ENCODE measurements at regions not wholly inside any gene's neighbourhood (a gene's known extent, or its start where the extent isn't known, plus 50 kb on each side); places are given as distances from the start of the nearest gene placed in this dataset.

DNA sequence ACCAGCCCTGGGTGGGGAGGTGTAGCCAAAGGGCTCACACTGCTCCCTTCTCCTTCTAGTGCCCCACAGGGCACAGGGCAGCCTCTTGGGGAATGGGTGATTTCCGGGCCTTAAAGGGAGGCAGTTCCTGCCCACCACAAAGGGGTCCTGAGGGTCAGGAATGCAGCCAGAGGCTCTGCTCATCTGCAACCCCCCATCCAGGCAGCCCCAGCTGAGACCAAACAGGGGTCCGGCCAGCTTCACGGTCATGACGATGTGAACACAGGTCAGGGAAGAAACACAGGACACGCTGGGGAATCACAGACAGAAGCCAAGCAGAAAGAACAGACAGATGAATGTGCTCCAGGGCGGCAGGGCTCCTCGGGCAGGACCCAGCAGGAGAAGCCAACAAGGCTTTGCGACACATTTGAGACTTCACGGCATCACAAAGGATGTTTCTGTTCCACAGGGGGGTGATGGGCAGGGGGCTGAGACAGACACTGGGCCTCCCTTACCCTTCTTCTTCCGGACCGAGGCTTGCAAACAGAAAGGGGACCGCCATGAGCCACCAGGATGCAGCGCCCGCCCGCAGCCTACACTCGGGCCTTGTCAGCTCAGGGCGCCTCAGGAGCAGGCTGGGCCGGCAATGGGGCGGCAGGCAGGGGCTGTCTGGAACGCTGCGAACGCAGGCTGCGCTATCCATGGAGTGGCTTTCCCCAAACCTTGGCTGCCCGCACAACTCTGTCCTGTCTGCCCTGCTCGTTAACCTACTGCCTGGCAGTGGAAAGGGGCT lies 101.9 kb downstream of the CTTN start:
- H3K4me1 ChIP-seq (ENCODE audit: control insufficient read depth in 1 of 2, insufficient read depth in 2 of 2, low read depth in 1 of 2, low read length in 1 of 2), result peaks cover 0 to 33% of the 10 kb centered on the region in 2 experiments; a peak in 1 of 4 replicates
- H3K36me3 ChIP-seq (replicated peaks in 1 of 2; ENCODE audit: control insufficient read depth in 1 of 2, insufficient read depth in 2 of 2, low read length in 1 of 2), result no peaks in the 10 kb centered on the region
- H2AFZ ChIP-seq (ENCODE audit: low read depth), result no peak overlapping the region
- WGBS (ENCODE audit: low lambda C conversion rate), result 66% methylated on average over 6 of the region's 25 CpGs
- DNase-seq, result no peak
- no peaks in the 10 kb centered on the region for H3K79me2 ChIP-seq (ENCODE audit: insufficient read depth)
- H3F3A ChIP-seq (replicated peaks; ENCODE audit: insufficient read depth), result no peaks in the 10 kb centered on the region
- CTCF ChIA-PET, result interaction anchor here (0.9 kb wide), 1 partner anchor 11 kb away, joined by 3 read pairs; no protein-coding TSS in a partner anchor
- H3K4me3 ChIP-seq (ENCODE audit: low read depth in 2 of 2, low read length in 1 of 2), result no peak overlapping the region
- POLR2A ChIA-PET, result no interaction called here
- no peaks in the 10 kb centered on the region for H3K9me2 ChIP-seq
- H4K20me1 ChIP-seq (ENCODE audit: insufficient read depth), result no peaks in the 10 kb centered on the region
- no peak overlapping the region; a peak in 1 of 4 replicates for H3K27ac ChIP-seq (ENCODE audit: low read depth in 2 of 2, low read length in 1 of 2)
- H3K9me3 ChIP-seq, result no peaks in the 10 kb centered on the region
- H3K27me3 ChIP-seq (ENCODE audit: insufficient read depth), result no peaks in the 10 kb centered on the region
- H3K4me2 ChIP-seq, result no peak overlapping the region
- H3K9ac ChIP-seq, result no peak overlapping the region
- TF ChIP-seq EP300 (IDR thresholded peaks at IDR 0.05; ENCODE audit: borderline replicate concordance in 1 of 2, low read depth in 1 of 2, low read length in 1 of 2), result no peak
- TF ChIP-seq FOXM1 (IDR thresholded peaks at IDR 0.05; ENCODE audit: low read depth), result no peak
- no peak for TF ChIP-seq PBX3 (IDR thresholded peaks at IDR 0.05)
- TF ChIP-seq, protein P1, sequence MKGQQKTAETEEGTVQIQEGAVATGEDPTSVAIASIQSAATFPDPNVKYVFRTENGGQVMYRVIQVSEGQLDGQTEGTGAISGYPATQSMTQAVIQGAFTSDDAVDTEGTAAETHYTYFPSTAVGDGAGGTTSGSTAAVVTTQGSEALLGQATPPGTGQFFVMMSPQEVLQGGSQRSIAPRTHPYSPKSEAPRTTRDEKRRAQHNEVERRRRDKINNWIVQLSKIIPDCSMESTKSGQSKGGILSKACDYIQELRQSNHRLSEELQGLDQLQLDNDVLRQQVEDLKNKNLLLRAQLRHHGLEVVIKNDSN (IDR thresholded peaks at IDR 0.05; ENCODE audit: borderline replicate concordance, low read depth), result no peak
- TF ChIP-seq RXRA (IDR thresholded peaks at IDR 0.05; ENCODE audit: borderline replicate concordance, low read depth), result no peak
- TF ChIP-seq YY1 (IDR thresholded peaks at IDR 0.05; ENCODE audit: low read depth), result no peak
- TF ChIP-seq TAF1 (IDR thresholded peaks at IDR 0.05; ENCODE audit: borderline replicate concordance, low read depth, low read length), result no peak
- TF ChIP-seq, protein P2, sequence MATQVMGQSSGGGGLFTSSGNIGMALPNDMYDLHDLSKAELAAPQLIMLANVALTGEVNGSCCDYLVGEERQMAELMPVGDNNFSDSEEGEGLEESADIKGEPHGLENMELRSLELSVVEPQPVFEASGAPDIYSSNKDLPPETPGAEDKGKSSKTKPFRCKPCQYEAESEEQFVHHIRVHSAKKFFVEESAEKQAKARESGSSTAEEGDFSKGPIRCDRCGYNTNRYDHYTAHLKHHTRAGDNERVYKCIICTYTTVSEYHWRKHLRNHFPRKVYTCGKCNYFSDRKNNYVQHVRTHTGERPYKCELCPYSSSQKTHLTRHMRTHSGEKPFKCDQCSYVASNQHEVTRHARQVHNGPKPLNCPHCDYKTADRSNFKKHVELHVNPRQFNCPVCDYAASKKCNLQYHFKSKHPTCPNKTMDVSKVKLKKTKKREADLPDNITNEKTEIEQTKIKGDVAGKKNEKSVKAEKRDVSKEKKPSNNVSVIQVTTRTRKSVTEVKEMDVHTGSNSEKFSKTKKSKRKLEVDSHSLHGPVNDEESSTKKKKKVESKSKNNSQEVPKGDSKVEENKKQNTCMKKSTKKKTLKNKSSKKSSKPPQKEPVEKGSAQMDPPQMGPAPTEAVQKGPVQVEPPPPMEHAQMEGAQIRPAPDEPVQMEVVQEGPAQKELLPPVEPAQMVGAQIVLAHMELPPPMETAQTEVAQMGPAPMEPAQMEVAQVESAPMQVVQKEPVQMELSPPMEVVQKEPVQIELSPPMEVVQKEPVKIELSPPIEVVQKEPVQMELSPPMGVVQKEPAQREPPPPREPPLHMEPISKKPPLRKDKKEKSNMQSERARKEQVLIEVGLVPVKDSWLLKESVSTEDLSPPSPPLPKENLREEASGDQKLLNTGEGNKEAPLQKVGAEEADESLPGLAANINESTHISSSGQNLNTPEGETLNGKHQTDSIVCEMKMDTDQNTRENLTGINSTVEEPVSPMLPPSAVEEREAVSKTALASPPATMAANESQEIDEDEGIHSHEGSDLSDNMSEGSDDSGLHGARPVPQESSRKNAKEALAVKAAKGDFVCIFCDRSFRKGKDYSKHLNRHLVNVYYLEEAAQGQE (IDR thresholded peaks at IDR 0.05; ENCODE audit: low read depth, low read length), result no peak
- TF ChIP-seq CTCF (IDR thresholded peaks at IDR 0.05), result no peak
- no peak for TF ChIP-seq MAX (IDR thresholded peaks at IDR 0.05; ENCODE audit: low read depth)

All from SK-N-SH (cell line).